B cell (primary cell): ENCODE measurements at regions not wholly inside any gene's neighbourhood (a gene's known extent, or its start where the extent isn't known, plus 50 kb on each side); places are given as distances from the start of the nearest gene placed in this dataset.

ENCODE experiments used
- EZH2 ChIP-seq: IDR thresholded peaks from 2 replicates; pipeline ENCODE4 v1.6.1; 2012; ENCODE audit warnings: borderline replicate concordance, low read depth, mild to moderate bottlenecking, moderate library complexity, low read length; ENCODE audit not compliant: insufficient read depth, poor library complexity, severe bottlenecking
- TF ChIP-seq, protein P1 (sequence below): fragments of 200-600 bp; IDR thresholded peaks from one replicate; pipeline ENCODE4 v1.8.0; 2022; ENCODE audit warnings: antibody characterized with exemption, mild to moderate bottlenecking

DNA sequence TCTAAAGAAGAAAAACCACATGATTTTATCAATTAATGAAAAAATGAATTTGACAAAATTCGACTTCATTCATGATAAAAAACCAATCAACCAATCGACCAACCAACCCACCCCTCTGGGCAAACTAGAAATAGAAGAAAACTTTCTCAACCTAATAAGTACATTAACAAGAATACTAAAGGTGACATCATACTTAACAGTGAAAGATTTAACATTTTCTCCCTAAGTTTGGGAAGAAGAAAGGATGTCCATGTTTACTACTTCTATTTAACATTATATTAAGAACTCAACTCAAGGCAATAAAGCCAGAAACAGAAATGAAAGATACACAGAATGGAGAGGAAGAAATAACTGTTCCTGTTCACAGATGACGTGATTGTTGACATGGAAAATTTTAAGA, 476.1 kb upstream of the MEF2C start:
- TF ChIP-seq, protein P1, sequence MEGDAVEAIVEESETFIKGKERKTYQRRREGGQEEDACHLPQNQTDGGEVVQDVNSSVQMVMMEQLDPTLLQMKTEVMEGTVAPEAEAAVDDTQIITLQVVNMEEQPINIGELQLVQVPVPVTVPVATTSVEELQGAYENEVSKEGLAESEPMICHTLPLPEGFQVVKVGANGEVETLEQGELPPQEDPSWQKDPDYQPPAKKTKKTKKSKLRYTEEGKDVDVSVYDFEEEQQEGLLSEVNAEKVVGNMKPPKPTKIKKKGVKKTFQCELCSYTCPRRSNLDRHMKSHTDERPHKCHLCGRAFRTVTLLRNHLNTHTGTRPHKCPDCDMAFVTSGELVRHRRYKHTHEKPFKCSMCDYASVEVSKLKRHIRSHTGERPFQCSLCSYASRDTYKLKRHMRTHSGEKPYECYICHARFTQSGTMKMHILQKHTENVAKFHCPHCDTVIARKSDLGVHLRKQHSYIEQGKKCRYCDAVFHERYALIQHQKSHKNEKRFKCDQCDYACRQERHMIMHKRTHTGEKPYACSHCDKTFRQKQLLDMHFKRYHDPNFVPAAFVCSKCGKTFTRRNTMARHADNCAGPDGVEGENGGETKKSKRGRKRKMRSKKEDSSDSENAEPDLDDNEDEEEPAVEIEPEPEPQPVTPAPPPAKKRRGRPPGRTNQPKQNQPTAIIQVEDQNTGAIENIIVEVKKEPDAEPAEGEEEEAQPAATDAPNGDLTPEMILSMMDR: no peak
- TF ChIP-seq EZH2: no peak
